ENCODE measurements at regions not wholly inside any gene's neighbourhood (a gene's known extent, or its start where the extent isn't known, plus 50 kb on each side); places are given as distances from the start of the nearest gene placed in this dataset.

- Histone ChIP-seq H2AFZ (ENCODE audit: low read length) (no peak overlapping the region), H3F3A (ENCODE audit: low read length, unreplicated experiment) (no peaks in the 10 kb centered on the region), H3K9ac (ENCODE audit: low read length) (no peak overlapping the region), H3K36me3 (ENCODE audit: low read depth, low read length) (no peaks in the 10 kb centered on the region), H3K27ac (ENCODE audit: low read length) (no peak overlapping the region), H4K20me1 (ENCODE audit: low read length) (no peaks in the 10 kb centered on the region), H3K4me3 (ENCODE audit: low read length) (no peak overlapping the region), H3K27me3 (ENCODE audit: low read length) (peaks cover 59% of the 10 kb centered on the region), H3K4me1 (ENCODE audit: insufficient read depth, low read length) (no peaks in the 10 kb centered on the region), H3K4me2 (ENCODE audit: low read length) (no peak overlapping the region), H3K9me3 (ENCODE audit: low read length) (no peaks in the 10 kb centered on the region), H3K79me2 (ENCODE audit: low read length) (no peaks in the 10 kb centered on the region), H3K9me2 (replicated peaks; ENCODE audit: low read length) (no peaks in the 10 kb centered on the region)
- no peak for ATAC-seq
- TF ChIP-seq, protein P1, sequence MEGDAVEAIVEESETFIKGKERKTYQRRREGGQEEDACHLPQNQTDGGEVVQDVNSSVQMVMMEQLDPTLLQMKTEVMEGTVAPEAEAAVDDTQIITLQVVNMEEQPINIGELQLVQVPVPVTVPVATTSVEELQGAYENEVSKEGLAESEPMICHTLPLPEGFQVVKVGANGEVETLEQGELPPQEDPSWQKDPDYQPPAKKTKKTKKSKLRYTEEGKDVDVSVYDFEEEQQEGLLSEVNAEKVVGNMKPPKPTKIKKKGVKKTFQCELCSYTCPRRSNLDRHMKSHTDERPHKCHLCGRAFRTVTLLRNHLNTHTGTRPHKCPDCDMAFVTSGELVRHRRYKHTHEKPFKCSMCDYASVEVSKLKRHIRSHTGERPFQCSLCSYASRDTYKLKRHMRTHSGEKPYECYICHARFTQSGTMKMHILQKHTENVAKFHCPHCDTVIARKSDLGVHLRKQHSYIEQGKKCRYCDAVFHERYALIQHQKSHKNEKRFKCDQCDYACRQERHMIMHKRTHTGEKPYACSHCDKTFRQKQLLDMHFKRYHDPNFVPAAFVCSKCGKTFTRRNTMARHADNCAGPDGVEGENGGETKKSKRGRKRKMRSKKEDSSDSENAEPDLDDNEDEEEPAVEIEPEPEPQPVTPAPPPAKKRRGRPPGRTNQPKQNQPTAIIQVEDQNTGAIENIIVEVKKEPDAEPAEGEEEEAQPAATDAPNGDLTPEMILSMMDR (conservative IDR thresholded peaks at IDR 0.05; ENCODE audit: low read depth, low read length): no peak
- no peak for TF ChIP-seq EZH2phosphoT487 (IDR thresholded peaks at IDR 0.05; ENCODE audit: borderline replicate concordance, low read length)
- TF ChIP-seq EZH2 (IDR thresholded peaks at IDR 0.05; ENCODE audit: low read length, unreplicated experiment): no peak
- ChIA-PET POLR2A (ENCODE audit: unreplicated experiment) (no interaction called here), CTCF (no interaction called here)
- intact Hi-C loops (cut with micrococcal nuclease): no loop called here
- no TSS peak for BruUV-seq (replicated peaks)
- DNase-seq: no peak
These were observed 254.9 kb downstream of the PAX3 start for GRCh38 chr2:222043897-222044296.

DNA sequence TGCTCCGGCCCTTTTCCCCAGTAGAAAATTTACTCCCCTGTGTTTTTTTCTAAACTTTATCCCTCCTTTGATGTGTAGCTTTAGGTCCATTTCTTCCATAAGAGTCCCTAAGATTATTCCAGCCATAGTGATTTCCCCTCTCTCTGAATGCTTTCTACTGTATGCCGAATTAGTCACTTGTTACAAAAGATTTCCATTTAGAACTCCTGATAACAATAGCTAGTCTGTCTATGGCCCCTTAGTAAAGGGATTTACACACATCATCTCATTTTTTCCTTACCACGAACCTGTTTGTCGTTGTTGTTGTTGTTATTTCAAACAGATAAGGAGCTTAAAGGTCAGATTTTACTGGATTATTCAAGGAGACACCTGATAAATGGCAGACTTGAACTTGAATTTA, 256.1 kb downstream of the PAX3 start:
- ChIA-PET POLR2A (ENCODE audit: unreplicated experiment) (no interaction called here), CTCF (interaction anchor here (0.6 kb wide), 1 partner anchor 1149 kb away, joined by 3 read pairs; no protein-coding TSS in a partner anchor)
- H3F3A ChIP-seq (ENCODE audit: low read length, unreplicated experiment): no peaks in the 10 kb centered on the region
- H3K4me3 ChIP-seq (ENCODE audit: low read length): no peak overlapping the region
- H3K36me3 ChIP-seq (ENCODE audit: low read depth, low read length): no peaks in the 10 kb centered on the region
- H3K9me2 ChIP-seq (replicated peaks; ENCODE audit: low read length): no peaks in the 10 kb centered on the region
- peaks cover 50% of the 10 kb centered on the region for H3K27me3 ChIP-seq (ENCODE audit: low read length)
- BruUV-seq (replicated peaks): no TSS peak
- no peaks in the 10 kb centered on the region for H3K4me1 ChIP-seq (ENCODE audit: insufficient read depth, low read length)
- H3K9me3 ChIP-seq (ENCODE audit: low read length): no peaks in the 10 kb centered on the region
- H4K20me1 ChIP-seq (ENCODE audit: low read length): no peaks in the 10 kb centered on the region
- TF ChIP-seq EZH2phosphoT487 (IDR thresholded peaks at IDR 0.05; ENCODE audit: borderline replicate concordance, low read length) (no peak), EZH2 (IDR thresholded peaks at IDR 0.05; ENCODE audit: low read length, unreplicated experiment) (no peak)
- TF ChIP-seq, protein P1 (conservative IDR thresholded peaks at IDR 0.05; ENCODE audit: low read depth, low read length): no peak
- H3K4me2 ChIP-seq (ENCODE audit: low read length): no peak overlapping the region
- DNase-seq: no peak
- no peak for ATAC-seq
- intact Hi-C loops (cut with micrococcal nuclease): no loop called here
- no peak overlapping the region for H3K27ac ChIP-seq (ENCODE audit: low read length)
- H3K79me2 ChIP-seq (ENCODE audit: low read length): no peaks in the 10 kb centered on the region
- H2AFZ ChIP-seq (ENCODE audit: low read length): no peak overlapping the region
- H3K9ac ChIP-seq (ENCODE audit: low read length): no peak overlapping the region

DNA sequence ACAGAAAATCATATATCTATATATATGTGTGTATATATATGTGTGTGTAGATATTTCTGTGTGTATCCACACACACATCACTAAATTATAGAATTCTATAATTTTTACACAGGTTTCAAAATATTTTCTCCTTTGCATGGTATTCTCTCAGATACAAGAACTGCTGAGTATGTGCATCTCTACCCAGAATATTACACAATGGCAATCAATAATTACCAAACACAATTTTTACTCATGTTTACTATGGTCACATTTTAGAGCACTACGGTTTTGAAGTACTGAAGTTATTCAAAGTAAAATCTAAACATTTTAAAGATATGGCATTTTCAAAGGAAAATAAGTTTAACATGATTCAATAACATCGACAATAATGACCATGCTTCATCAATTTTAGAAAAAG, 258.5 kb downstream of the PAX3 start:
- Histone ChIP-seq H3K4me1 (ENCODE audit: insufficient read depth, low read length) (no peaks in the 10 kb centered on the region), H3K27ac (ENCODE audit: low read length) (no peak overlapping the region), H3K27me3 (ENCODE audit: low read length) (peaks cover 40% of the 10 kb centered on the region), H3K36me3 (ENCODE audit: low read depth, low read length) (no peaks in the 10 kb centered on the region), H2AFZ (ENCODE audit: low read length) (no peak overlapping the region), H3K9me2 (replicated peaks; ENCODE audit: low read length) (no peaks in the 10 kb centered on the region), H3K79me2 (ENCODE audit: low read length) (no peaks in the 10 kb centered on the region), H3K4me3 (ENCODE audit: low read length) (no peak overlapping the region), H4K20me1 (ENCODE audit: low read length) (no peaks in the 10 kb centered on the region), H3K9me3 (ENCODE audit: low read length) (no peaks in the 10 kb centered on the region), H3F3A (ENCODE audit: low read length, unreplicated experiment) (no peaks in the 10 kb centered on the region), H3K9ac (ENCODE audit: low read length) (no peak overlapping the region), H3K4me2 (ENCODE audit: low read length) (no peak overlapping the region)
- intact Hi-C loops (cut with micrococcal nuclease): no loop called here
- no TSS peak for BruUV-seq (replicated peaks)
- CTCF ChIA-PET: no interaction called here
- ATAC-seq (no peak), DNase-seq (no peak)
- POLR2A ChIA-PET (ENCODE audit: unreplicated experiment): no interaction called here
- TF ChIP-seq EZH2 (IDR thresholded peaks at IDR 0.05; ENCODE audit: low read length, unreplicated experiment): no peak
- TF ChIP-seq, protein P1 (conservative IDR thresholded peaks at IDR 0.05; ENCODE audit: low read depth, low read length): no peak
